GM11168 (cell line): ENCODE measurements at regions not wholly inside any gene's neighbourhood (a gene's known extent, or its start where the extent isn't known, plus 50 kb on each side); places are given as distances from the start of the nearest gene placed in this dataset.

ENCODE experiments used
- in situ Hi-C: fragments of 300-500 bp; cut with MboI; formaldehyde crosslinking; loops from one replicate; pipeline ENCODE4 v1.12.0; 2022; ENCODE audit warnings: low sequenced_read_pairs; ENCODE audit not compliant: unreplicated experiment

- in situ Hi-C loops = no loop called here
Measured at GRCh38 chr9:19965336-19965735, 176.5 kb upstream of the SLC24A2 start.

GRCh38 chr9:19947996-19948395, 159.2 kb upstream of the SLC24A2 start:
- in situ Hi-C loops = loop anchor here (25.0 kb wide), 4 partner anchors 389 to 1164 kb away; partner anchors contain the start of gene MLLT3

- in situ Hi-C loops = loop anchor here (25.0 kb wide), 4 partner anchors 391 to 1166 kb away; partner anchors contain the start of gene MLLT3
Measured at GRCh38 chr9:19946441-19947109, 157.7 kb upstream of the SLC24A2 start.

- in situ Hi-C loops = loop anchor here (25.0 kb wide), 4 partner anchors 395 to 1170 kb away; partner anchors contain the start of gene MLLT3
Measured at GRCh38 chr9:19941874-19942273, 153.0 kb upstream of the SLC24A2 start.

GRCh38 chr9:19940811-19941535, 152.1 kb upstream of the SLC24A2 start:
- in situ Hi-C loops = loop anchor here (25.0 kb wide), 4 partner anchors 396 to 1171 kb away; partner anchors contain the start of gene MLLT3

GRCh38 chr9:19939734-19940278, 151.0 kb upstream of the SLC24A2 start:
- in situ Hi-C loops = loop anchor here (25.0 kb wide), 4 partner anchors 397 to 1172 kb away; partner anchors contain the start of gene MLLT3

GRCh38 chr9:19938990-19939733, 150.3 kb upstream of the SLC24A2 start:
- in situ Hi-C loops = loop anchor here (25.0 kb wide), 4 partner anchors 398 to 1173 kb away; partner anchors contain the start of gene MLLT3

GRCh38 chr9:19937121-19937520, 148.3 kb upstream of the SLC24A2 start:
- in situ Hi-C loops = loop anchor here (25.0 kb wide), 4 partner anchors 400 to 1175 kb away; partner anchors contain the start of gene MLLT3

- in situ Hi-C loops = loop anchor here (25.0 kb wide), 4 partner anchors 401 to 1176 kb away; partner anchors contain the start of gene MLLT3
Measured at GRCh38 chr9:19936598-19936997, 147.8 kb upstream of the SLC24A2 start.

- in situ Hi-C loops = loop anchor here (25.0 kb wide), 4 partner anchors 402 to 1177 kb away; partner anchors contain the start of gene MLLT3
Measured at GRCh38 chr9:19935422-19935821, 146.6 kb upstream of the SLC24A2 start.

- in situ Hi-C loops = loop anchor here (25.0 kb wide), 4 partner anchors 403 to 1178 kb away; partner anchors contain the start of gene MLLT3
Measured at GRCh38 chr9:19934301-19934871, 145.5 kb upstream of the SLC24A2 start.

- in situ Hi-C loops = loop anchor here (25.0 kb wide), 4 partner anchors 406 to 1181 kb away; partner anchors contain the start of gene MLLT3
Measured at GRCh38 chr9:19931098-19931890, 142.5 kb upstream of the SLC24A2 start.

GRCh38 chr9:19927560-19927959, 138.7 kb upstream of the SLC24A2 start:
- in situ Hi-C loops = loop anchor here (10.0 to 25.0 kb wide), 5 partner anchors 410 to 1185 kb away; partner anchors contain the start of gene MLLT3

- in situ Hi-C loops = loop anchor here (10.0 to 25.0 kb wide), 5 partner anchors 411 to 1186 kb away; partner anchors contain the start of gene MLLT3
Measured at GRCh38 chr9:19926774-19927173, 137.9 kb upstream of the SLC24A2 start.

GRCh38 chr9:19925674-19926503, 137.1 kb upstream of the SLC24A2 start:
- in situ Hi-C loops = loop anchor here (10.0 to 25.0 kb wide), 5 partner anchors 411 to 1186 kb away; partner anchors contain the start of gene MLLT3

GRCh38 chr9:19924080-19924479, 135.2 kb upstream of the SLC24A2 start:
- in situ Hi-C loops = loop anchor here (10.0 kb wide), 1 partner anchor 551 kb away; no protein-coding TSS in a partner anchor

- in situ Hi-C loops = loop anchor here (10.0 kb wide), 1 partner anchor 552 kb away; no protein-coding TSS in a partner anchor
Measured at GRCh38 chr9:19922476-19923118, 133.8 kb upstream of the SLC24A2 start.
